Endothelial cell (in vitro differentiated cells): ENCODE measurements at regions not wholly inside any gene's neighbourhood (a gene's known extent, or its start where the extent isn't known, plus 50 kb on each side); places are given as distances from the start of the nearest gene placed in this dataset.

Experiments
- DNase-seq: peaks from one replicate; pipeline ENCODE4 v3.0.0; 2021; ENCODE audit warnings: low spot score
- H3K27ac Mint-ChIP-seq: one replicate; pipeline ENCODE4 v1.8.0; 2021; ENCODE audit warnings: mixed read lengths, inconsistent platforms; ENCODE audit not compliant: unreplicated experiment
- H3K27me3 Mint-ChIP-seq: one replicate; pipeline ENCODE4 v1.8.0; 2021; ENCODE audit warnings: mild to moderate bottlenecking, moderate library complexity, mixed read lengths, inconsistent platforms; ENCODE audit not compliant: unreplicated experiment
- H3K36me3 Mint-ChIP-seq: one replicate; pipeline ENCODE4 v1.8.0; 2021; ENCODE audit warnings: mild to moderate bottlenecking, low read depth, mixed read lengths, inconsistent platforms; ENCODE audit not compliant: unreplicated experiment
- H3K4me1 Mint-ChIP-seq: one replicate; pipeline ENCODE4 v1.8.0; 2021; ENCODE audit warnings: mild to moderate bottlenecking, mixed read lengths, inconsistent platforms; ENCODE audit not compliant: unreplicated experiment
- H3K4me3 Mint-ChIP-seq: one replicate; pipeline ENCODE4 v1.8.0; 2021; ENCODE audit warnings: mild to moderate bottlenecking, mixed read lengths, inconsistent platforms; ENCODE audit not compliant: unreplicated experiment
- H3K9me3 Mint-ChIP-seq: one replicate; pipeline ENCODE4 v1.8.0; 2021; ENCODE audit warnings: mixed read lengths, inconsistent platforms; ENCODE audit not compliant: unreplicated experiment
- TF ChIP-seq, protein P1 (sequence below): fragments of 200-600 bp; sonication (generic); IDR thresholded peaks from one replicate; pipeline ENCODE4 v1.5.0; 2021; ENCODE audit warnings: antibody characterized with exemption; ENCODE audit not compliant: unreplicated experiment

DNA sequence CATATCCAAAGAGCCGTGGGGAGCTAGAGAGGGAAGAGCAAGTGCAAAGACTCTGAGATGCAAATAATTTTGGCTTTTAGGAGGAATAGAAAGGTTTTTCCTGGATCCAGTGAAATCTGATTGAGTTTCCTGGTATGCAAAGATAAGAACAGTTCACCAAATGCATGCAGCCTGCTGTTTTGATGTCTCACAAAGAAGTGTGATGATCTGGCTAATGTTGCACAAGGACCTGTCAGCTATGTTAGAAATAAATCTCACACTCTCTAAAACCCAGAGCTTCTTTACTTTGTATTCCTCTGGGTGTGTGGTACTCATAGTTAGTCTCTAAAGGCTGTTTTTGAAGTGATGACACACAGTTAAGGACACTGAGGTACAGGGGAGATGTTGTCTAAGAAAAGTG is 321.4 kb downstream of the AACS start:
- Mint-ChIP-seq H3K27me3 (peaks cover 2% of the 10 kb centered on the region), H3K4me1 (no peaks in the 10 kb centered on the region), H3K9me3 (no peaks in the 10 kb centered on the region), H3K4me3 (no peak overlapping the region), H3K27ac (no peak overlapping the region), H3K36me3 (no peaks in the 10 kb centered on the region)
- no peak for DNase-seq
- TF ChIP-seq, protein P1, sequence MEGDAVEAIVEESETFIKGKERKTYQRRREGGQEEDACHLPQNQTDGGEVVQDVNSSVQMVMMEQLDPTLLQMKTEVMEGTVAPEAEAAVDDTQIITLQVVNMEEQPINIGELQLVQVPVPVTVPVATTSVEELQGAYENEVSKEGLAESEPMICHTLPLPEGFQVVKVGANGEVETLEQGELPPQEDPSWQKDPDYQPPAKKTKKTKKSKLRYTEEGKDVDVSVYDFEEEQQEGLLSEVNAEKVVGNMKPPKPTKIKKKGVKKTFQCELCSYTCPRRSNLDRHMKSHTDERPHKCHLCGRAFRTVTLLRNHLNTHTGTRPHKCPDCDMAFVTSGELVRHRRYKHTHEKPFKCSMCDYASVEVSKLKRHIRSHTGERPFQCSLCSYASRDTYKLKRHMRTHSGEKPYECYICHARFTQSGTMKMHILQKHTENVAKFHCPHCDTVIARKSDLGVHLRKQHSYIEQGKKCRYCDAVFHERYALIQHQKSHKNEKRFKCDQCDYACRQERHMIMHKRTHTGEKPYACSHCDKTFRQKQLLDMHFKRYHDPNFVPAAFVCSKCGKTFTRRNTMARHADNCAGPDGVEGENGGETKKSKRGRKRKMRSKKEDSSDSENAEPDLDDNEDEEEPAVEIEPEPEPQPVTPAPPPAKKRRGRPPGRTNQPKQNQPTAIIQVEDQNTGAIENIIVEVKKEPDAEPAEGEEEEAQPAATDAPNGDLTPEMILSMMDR = no peak

DNA sequence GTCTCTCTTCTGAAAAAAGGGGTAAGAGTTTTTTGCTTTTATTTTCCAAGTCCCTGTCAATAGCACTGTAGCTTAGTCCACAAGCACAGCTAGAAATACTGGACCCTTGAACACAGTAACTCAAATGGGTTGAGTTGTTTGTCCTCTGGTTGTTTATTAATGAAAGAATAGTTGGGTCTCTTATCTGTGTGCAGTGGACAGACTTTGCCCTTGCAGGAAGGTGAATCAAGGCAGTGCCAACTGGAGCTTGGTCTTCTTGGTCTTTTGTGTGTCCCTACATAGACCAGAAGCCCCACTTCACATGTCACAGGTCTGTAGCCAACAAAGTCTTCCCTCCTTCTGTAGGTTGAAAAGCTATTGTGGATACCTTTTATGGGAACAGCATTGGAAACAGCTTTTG is 322.0 kb downstream of the AACS start:
- Mint-ChIP-seq H3K4me3 (no peak overlapping the region), H3K36me3 (no peaks in the 10 kb centered on the region), H3K9me3 (no peaks in the 10 kb centered on the region), H3K4me1 (no peaks in the 10 kb centered on the region), H3K27me3 (peaks cover 2% of the 10 kb centered on the region), H3K27ac (no peak overlapping the region)
- TF ChIP-seq, protein P1 = no peak
- no peak for DNase-seq

DNA sequence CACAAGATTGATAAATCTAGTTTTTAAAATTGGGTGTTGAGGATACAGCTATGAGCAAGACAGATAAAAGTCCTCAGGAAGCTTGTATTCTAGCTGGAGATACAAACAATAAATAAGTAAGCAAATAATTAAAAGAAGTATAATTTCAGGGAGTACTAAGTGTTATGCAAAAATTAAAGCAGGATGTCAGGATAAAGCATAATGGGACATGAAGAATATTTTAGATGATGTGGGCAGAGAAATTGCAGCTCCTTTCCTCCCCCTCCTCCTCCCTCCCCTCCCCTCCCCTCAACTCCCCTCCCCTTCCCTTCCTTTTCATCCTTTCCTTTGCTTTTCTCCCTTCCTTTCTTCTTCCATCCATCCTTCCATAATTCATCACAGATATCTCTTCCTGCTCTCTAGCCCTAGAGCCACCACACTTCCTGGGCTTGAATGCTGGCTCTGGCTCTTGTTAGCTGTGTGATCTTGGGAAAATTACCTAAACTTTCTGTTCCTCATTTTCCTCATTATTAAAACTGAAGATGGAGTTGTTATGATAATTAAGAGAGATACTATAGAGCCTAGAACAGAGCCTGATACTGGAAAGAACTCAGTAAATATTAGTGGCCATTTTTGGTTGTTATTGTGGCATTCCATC is 323.9 kb downstream of the AACS start:
- no peak for DNase-seq
- Mint-ChIP-seq H3K27ac (no peak overlapping the region), H3K9me3 (no peaks in the 10 kb centered on the region), H3K36me3 (no peaks in the 10 kb centered on the region), H3K4me3 (no peak overlapping the region), H3K27me3 (peaks cover 2% of the 10 kb centered on the region), H3K4me1 (no peaks in the 10 kb centered on the region)
- TF ChIP-seq, protein P1 = no peak

DNA sequence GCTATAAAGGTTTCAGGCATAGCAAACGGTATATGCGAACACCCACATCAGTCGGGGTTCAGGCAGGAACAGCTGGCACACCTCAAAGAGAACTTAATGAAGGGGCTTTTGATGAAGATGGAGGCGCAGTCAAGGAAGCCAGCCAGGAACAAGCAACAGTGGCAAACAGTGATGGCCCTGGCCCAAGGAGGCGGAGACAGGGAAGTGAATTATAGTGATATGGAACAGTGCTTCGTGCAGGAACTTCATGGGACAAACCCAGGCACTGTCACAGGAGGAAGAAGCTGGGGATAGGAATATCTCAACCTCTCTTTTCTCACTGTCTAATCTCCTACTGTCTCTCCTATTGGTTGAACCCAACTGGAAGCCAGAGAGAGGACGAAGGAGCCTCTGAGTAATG is 328.3 kb downstream of the AACS start:
- TF ChIP-seq, protein P1 = no peak
- no peaks in the 10 kb centered on the region for H3K9me3 Mint-ChIP-seq
- H3K4me1 Mint-ChIP-seq = no peaks in the 10 kb centered on the region
- H3K27me3 Mint-ChIP-seq = peaks cover 2% of the 10 kb centered on the region
- H3K27ac Mint-ChIP-seq = no peak overlapping the region
- no peak for DNase-seq
- peaks cover 3% of the 10 kb centered on the region for H3K36me3 Mint-ChIP-seq
- H3K4me3 Mint-ChIP-seq = no peak overlapping the region

DNA sequence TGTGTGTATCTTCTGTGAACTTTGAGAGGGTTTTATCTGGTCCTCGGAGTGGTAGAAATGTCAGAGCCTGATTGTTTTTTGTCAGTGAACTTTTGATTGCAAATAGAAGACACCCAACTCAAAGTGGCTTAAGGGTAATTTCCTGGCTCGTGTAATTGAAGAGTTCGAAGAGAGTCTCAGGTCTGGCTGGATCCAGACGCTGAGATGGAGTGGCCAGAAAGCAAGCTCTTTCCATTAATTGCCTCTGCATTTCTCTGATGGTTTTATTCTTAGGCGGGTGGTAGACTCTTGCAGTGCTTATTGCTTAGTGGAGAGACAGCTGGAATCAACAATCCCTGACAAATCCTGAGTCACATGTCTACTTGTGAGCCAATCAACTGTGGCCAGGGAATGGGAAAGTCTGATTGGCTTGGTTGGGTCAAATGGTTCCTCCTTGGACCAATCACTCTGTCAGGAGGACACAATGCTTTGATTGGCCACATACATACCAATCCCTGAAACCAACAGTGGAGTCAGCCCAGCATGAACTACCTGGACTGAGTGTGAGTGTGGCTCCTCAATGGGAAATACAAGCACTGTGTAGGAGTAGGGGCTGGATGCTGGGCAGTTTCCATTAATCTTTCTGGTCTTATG is 330.5 kb downstream of the AACS start:
- H3K9me3 Mint-ChIP-seq = no peaks in the 10 kb centered on the region
- H3K27me3 Mint-ChIP-seq = no peaks in the 10 kb centered on the region
- TF ChIP-seq, protein P1 = no peak
- no peak overlapping the region for H3K27ac Mint-ChIP-seq
- no peaks in the 10 kb centered on the region for H3K4me1 Mint-ChIP-seq
- H3K4me3 Mint-ChIP-seq = no peak overlapping the region
- no peak for DNase-seq
- H3K36me3 Mint-ChIP-seq = peaks cover 3% of the 10 kb centered on the region
